ENCODE measurements at regions not wholly inside any gene's neighbourhood (a gene's known extent, or its start where the extent isn't known, plus 50 kb on each side); places are given as distances from the start of the nearest gene placed in this dataset.
A peak's percentile ranks its signal among the peaks of the same experiment; 100 is the strongest.

- Histone ChIP-seq H3K4me1 (no peaks in the 10 kb centered on the region), H3K27ac (no peak overlapping the region), H3K4me3 (no peak overlapping the region), H3K9me3 (no peaks in the 10 kb centered on the region), H3K36me3 (no peaks in the 10 kb centered on the region), H3K27me3 (no peaks in the 10 kb centered on the region)
- ATAC-seq, result no peak
- WGBS, 2 donors (ENCODE audit: low coverage in 1 of 2), result 75 to 77% methylated on average over 2 to 4 of the region's 4 CpGs
- TF ChIP-seq POLR2A (IDR thresholded peaks at IDR 0.05), result no peak
- TF ChIP-seq, protein P1, sequence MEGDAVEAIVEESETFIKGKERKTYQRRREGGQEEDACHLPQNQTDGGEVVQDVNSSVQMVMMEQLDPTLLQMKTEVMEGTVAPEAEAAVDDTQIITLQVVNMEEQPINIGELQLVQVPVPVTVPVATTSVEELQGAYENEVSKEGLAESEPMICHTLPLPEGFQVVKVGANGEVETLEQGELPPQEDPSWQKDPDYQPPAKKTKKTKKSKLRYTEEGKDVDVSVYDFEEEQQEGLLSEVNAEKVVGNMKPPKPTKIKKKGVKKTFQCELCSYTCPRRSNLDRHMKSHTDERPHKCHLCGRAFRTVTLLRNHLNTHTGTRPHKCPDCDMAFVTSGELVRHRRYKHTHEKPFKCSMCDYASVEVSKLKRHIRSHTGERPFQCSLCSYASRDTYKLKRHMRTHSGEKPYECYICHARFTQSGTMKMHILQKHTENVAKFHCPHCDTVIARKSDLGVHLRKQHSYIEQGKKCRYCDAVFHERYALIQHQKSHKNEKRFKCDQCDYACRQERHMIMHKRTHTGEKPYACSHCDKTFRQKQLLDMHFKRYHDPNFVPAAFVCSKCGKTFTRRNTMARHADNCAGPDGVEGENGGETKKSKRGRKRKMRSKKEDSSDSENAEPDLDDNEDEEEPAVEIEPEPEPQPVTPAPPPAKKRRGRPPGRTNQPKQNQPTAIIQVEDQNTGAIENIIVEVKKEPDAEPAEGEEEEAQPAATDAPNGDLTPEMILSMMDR (IDR thresholded peaks at IDR 0.05), result no peak
- no peak for TF ChIP-seq EP300 (IDR thresholded peaks at IDR 0.05)
- TF ChIP-seq POLR2AphosphoS5 (IDR thresholded peaks at IDR 0.05), result no peak
Observed at GRCh38 chr9:106639873-106640568, 222.9 kb upstream of the ZNF462 start.

DNA sequence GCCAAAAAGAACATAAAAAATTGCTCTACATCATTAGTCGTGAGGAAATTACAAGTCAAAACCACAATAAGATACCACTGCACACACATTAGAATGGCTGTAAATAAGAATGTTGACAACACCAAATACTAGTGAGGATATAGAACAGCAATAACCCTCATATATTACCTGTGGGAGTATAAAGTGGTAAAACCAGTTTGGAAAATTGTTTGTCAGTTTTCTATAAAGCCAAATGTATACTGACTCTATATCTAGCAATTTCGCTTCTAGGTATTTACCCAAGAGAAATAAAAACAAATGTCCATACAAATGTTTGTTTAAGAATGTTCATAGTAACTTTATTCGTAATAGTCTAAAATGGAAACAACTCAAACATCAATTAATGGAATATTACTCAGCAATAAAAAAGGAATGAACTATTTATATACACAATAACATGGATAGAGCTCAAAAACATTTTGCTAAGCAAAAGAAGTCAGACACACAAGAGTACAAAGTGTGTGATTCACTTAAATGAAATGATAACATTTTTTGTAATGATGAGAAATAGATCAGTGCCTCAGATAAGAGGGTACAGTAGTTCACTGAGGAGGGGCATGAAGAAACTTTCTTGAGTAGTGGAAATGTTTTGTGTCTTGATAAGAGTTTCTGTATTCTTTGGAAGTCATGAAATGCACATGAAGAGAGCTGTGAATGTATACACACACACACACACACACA lies 219.6 kb upstream of the ZNF462 start:
- Histone ChIP-seq H3K27me3 (no peaks in the 10 kb centered on the region), H3K36me3 (no peaks in the 10 kb centered on the region), H3K4me1 (no peaks in the 10 kb centered on the region), H3K4me3 (no peak overlapping the region), H3K27ac (no peak overlapping the region), H3K9me3 (no peaks in the 10 kb centered on the region)
- 85 to 92% methylated on average over 3 of the region's 3 CpGs for WGBS, 2 donors (ENCODE audit: low coverage in 1 of 2)
- ATAC-seq, result no peak
- TF ChIP-seq, protein P1 (IDR thresholded peaks at IDR 0.05), result no peak

GRCh38 chr9:106644661-106645060 lies 218.3 kb upstream of the ZNF462 start:
- Histone ChIP-seq H3K36me3 (no peaks in the 10 kb centered on the region), H3K4me3 (no peak overlapping the region), H3K4me1 (no peaks in the 10 kb centered on the region), H3K9me3 (no peaks in the 10 kb centered on the region), H3K27me3 (no peaks in the 10 kb centered on the region), H3K27ac (no peak overlapping the region)
- 72 to 90% methylated on average over 3 of the region's 3 CpGs for WGBS, 2 donors (ENCODE audit: low coverage in 1 of 2)
- no peak for TF ChIP-seq POLR2A (IDR thresholded peaks at IDR 0.05)
- ATAC-seq, result no peak

GRCh38 chr9:106648799-106649198 lies 214.2 kb upstream of the ZNF462 start:
- TF ChIP-seq POLR2A (IDR thresholded peaks at IDR 0.05) (no peak), POLR2AphosphoS5 (IDR thresholded peaks at IDR 0.05) (no peak), EP300 (IDR thresholded peaks at IDR 0.05) (no peak)
- TF ChIP-seq, protein P1 (IDR thresholded peaks at IDR 0.05), result peak in 3 of 4 experiments; percentile 42 to 55 (median 46)
- Histone ChIP-seq H3K9me3 (no peaks in the 10 kb centered on the region), H3K4me1 (no peaks in the 10 kb centered on the region), H3K27ac (no peak overlapping the region), H3K4me3 (no peak overlapping the region), H3K36me3 (no peaks in the 10 kb centered on the region), H3K27me3 (no peaks in the 10 kb centered on the region)
- WGBS, 2 donors (ENCODE audit: low coverage in 1 of 2), result 20% methylated on average over 1 to 2 of the region's 2 CpGs
- no peak for ATAC-seq

- TF ChIP-seq POLR2A (IDR thresholded peaks at IDR 0.05) (no peak), POLR2AphosphoS5 (IDR thresholded peaks at IDR 0.05) (no peak), EP300 (IDR thresholded peaks at IDR 0.05) (no peak)
- TF ChIP-seq, protein P1 (IDR thresholded peaks at IDR 0.05), result no peak
- Histone ChIP-seq H3K27ac (no peak overlapping the region), H3K27me3 (no peaks in the 10 kb centered on the region), H3K4me3 (no peak overlapping the region), H3K9me3 (no peaks in the 10 kb centered on the region), H3K36me3 (no peaks in the 10 kb centered on the region), H3K4me1 (no peaks in the 10 kb centered on the region)
- no peak for ATAC-seq
- 92 to 100% methylated on average over 3 to 4 of the region's 4 CpGs for WGBS, 2 donors (ENCODE audit: low coverage in 1 of 2)
Observed at GRCh38 chr9:106649664-106650063, 213.3 kb upstream of the ZNF462 start.
